GM19438 (cell line): ENCODE measurements at regions not wholly inside any gene's neighbourhood (a gene's known extent, or its start where the extent isn't known, plus 50 kb on each side); places are given as distances from the start of the nearest gene placed in this dataset.

Experiments used
- ATAC-seq: cut with Tn5 transposase; IDR thresholded peaks from one replicate; pipeline ENCODE4 v1.9.1; 2021; ENCODE audit warnings: low read depth; ENCODE audit not compliant: unreplicated experiment

DNA sequence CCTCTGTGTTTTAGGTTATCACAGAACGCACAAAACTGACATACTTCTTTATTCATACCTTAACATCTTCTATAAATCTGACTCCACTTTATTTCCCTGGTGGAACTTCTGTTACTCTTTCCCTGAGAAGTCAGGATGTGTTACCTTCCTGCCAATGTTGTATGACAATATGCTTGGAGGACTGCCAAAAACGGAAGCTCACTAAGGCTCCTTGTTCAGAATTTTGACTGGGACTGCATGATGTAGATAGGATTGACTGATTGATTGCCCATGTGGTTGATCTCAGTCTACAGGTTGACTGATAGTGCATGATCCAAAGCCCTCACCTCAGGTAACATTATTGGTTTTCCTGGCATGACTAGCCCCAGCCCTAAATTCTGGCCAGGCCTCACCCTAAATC lies 319.4 kb downstream of the TLR4 start:
- no peak for ATAC-seq

DNA sequence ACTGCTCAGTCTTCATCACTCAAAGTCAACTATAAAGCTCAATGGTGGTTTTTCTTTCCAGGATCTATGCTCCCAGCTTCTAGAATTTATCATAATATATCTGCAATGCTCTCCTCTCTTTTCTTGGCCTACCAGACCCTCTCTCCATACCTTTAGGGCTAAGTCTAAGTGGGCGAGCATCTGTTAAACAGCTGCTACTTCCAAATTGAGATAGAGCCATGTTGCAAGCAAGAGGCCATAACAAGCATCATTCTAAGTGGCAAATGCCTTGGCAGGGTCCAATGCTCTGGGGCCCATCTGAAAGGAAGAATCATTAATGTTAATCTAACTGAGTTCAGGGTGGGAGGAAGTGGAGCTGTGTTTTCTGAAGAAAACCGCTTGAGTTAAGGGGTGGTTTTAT lies 324.0 kb downstream of the TLR4 start:
- ATAC-seq: no peak

DNA sequence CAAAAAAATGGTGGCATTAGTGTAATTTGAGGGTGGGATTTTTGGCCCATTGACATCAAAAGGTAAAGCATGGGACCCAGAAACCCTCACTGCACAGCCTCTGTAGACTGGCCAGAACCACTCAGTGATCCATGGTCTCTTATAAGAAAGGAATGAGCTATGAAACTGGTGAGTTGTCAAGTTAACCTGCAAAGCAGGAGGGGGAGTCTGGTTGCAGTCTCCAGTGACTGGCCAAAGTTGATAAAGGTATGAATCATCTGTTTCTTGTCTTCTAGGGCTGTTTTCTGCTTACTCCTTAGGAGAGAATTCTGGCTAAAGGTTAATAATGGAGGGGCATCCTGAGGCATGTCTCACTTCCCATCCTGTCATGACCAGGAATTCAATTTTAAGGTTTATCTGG lies 325.2 kb downstream of the TLR4 start:
- no peak for ATAC-seq

DNA sequence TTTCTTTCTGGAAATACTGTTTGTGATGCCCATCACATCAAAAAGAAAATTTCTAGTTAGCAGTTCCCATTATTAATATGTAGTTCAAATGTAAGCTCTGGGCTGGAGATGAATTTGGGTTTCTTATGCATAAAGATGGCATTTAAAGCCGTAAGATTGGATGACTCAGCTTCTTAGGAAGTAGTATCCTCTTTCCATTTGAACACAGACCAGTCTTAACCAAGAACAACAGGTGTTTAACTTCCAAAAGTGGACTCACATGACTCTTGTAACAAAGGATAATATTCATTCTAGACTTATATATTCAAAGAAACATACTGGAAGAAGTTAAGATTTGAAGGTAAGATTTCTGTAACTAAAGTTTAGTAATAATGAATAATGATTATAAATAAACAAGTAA lies 330.5 kb downstream of the TLR4 start:
- no peak for ATAC-seq

DNA sequence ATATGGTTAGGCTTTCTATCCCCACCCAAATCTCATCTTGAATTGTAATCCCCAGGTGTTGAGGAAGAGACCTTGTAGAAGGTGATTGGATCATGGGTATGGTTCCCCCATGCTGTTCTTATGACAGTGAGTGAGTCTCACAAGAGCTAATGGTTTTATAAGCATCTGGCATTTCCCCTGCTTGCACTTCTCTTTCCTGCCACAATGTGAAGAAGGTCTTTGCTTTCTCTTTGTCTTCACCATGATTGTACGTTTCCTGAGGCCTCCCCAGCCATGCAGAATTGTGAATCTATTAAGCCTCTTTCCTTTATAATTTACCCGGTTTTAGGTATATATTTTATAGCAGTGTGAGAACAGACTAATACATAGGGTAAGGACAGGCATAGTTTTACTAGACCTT lies 334.5 kb downstream of the TLR4 start:
- no peak for ATAC-seq

DNA sequence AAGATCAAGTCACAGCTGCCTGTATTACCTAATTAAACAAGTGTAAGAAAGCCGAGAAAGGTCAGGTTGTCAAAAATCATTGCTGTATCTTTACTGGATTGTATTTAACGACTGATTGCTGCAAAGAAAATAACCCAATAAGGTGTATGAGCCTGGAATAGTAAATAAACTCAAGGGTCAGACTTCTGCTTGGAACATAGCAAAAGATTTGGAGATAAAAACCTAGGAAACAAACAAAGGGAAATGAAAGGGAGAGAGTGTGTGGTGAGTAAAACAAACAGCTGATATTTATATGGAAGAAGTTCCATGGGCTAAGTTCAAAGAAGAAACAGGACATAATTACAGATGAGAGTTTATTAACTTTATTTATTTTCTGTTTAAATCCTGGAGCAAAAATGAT lies 354.0 kb downstream of the TLR4 start:
- ATAC-seq: no peak

DNA sequence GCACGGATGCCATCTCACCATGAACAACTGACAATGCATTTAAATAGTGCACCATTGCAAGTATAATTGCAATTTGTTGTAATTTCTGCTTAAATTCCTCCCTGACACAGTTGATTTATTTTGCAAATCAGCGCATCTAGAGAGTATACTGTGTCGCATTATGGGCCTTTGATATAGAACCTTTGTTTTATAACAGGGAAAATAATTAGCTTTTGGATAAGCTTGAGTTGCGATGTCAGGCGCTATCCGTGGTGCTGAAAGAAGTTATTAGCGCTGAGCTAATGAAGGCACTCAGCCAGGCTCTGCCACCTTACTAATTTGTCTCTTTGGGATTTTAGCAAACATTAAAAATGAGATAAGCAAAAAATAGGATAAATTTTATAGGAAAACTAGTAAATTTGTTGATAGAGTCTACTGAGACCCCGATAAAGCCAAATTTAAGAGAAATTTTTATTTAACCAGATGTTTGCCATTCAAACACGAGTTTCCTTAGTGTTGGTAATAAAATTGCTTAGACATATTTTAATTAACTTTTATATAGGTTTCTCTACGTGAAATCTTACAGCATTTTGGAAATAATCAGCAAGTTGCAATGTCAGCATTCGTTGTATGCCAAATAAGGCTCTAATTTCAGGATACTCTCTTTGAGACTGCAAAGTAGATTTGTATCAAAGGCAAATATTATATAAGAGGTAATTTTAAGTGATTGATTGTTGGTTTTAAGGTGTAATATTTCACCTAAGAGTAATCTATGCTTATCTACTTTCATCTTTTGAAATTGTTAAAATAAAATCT lies 355.5 kb downstream of the TLR4 start:
- ATAC-seq: no peak

DNA sequence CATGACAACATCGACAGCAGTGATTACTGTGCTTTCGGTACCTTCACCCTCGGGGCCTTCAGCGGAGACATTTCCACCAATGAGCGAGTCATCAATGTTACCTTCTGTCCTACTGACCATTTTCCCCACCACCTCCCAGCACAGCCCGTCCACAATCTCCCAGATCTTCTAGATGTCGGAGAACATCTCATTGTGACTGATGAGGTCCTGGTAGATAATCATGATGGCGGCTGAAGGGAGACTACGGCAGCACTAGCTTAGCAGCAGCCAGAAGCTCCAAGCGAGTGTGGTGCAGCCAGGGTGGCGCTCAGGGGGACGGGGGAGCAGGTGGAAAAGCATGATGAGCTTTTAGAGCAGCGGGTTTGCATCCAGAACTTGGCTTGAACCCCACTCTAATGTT lies 379.0 kb downstream of the TLR4 start:
- no peak for ATAC-seq

DNA sequence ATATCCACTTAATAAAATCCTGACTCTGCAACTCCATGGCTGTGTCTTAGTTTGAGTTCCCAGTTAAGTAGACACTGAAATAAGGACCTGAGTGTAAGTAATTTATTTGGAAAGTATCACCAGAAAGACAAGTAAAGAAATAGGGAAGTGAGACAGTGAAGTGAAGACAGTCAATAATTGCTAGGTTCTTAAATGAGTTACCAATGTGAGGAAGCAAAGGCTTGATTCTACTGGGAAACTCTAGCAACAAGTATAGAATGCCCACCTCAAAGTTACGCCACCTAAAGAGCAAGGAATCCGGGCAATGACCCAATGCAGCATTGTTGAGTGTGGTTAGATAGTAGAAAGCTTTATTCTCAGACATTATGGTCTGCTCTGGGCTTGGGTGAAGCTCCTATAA lies 383.9 kb downstream of the TLR4 start:
- ATAC-seq: no peak

DNA sequence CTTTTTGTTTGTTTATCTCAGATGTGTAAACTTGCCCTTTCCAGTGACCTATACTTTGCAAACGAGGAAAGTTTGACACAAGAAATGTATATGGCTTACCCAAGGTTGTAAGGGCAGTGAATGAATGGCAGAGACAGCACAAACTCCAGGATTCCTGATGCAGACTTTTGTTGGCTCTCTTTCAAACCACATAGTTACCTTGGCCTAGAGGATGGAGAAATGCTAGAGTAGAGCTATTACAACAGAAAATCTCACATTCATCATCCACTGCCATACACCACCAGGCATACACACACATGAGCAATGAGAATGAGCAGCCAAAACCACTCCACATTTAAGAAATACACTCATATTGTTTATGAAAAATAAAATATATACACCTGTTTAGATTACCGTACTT lies 387.0 kb downstream of the TLR4 start:
- ATAC-seq: no peak

DNA sequence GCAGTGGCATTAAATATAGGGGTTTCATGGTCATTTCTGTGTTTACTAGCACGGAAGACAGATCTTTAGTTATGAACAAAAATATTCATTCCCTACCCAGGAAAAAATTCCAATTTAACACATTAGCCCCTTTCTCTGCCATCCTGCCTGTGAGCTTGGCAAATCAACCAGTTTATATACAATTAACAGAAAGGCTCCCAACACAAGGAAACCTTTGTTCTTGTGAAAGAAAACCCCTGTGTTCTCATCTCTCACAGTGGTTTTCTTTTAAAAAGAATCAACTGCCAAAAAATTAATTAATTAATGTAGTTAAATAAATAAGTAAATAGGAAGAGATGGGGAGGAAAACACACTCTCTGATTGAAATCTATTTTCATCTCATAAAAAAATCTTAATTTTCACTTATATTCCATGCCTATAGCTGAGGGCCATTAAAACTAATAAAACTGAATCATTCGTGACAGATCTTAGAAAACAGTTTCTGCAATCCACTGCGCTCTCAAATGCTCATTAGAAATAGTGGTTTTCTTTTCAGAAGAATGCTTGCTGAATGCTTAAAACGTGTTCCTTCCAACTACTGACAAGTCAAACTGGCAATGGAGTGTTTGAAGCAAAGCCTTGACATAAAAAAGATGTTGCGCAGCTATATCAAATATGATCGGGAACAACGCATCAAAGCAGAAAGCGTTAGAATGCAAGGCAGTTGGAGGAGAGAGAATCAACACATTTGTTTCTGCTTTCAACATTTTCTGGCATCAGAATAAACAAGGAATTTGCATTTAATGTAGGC lies 387.7 kb downstream of the TLR4 start:
- ATAC-seq: no peak

DNA sequence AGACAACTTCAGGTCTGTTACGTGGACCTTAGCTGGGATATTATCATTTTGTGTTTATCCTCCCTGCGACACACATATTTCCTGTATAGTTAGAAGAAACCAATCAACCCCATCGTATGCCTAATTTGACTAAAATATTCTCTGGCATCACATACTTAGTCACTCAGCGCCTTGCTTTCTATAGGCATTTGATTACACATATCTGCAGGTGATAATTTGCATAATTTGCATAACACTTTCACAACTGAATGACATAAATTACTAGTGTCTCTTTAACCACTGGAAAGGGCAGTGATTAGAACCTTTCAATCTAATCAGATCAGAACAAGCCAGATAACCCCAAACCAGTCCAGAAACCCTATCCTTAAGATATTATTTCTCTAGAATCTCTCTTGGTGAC lies 390.2 kb downstream of the TLR4 start:
- ATAC-seq: no peak

DNA sequence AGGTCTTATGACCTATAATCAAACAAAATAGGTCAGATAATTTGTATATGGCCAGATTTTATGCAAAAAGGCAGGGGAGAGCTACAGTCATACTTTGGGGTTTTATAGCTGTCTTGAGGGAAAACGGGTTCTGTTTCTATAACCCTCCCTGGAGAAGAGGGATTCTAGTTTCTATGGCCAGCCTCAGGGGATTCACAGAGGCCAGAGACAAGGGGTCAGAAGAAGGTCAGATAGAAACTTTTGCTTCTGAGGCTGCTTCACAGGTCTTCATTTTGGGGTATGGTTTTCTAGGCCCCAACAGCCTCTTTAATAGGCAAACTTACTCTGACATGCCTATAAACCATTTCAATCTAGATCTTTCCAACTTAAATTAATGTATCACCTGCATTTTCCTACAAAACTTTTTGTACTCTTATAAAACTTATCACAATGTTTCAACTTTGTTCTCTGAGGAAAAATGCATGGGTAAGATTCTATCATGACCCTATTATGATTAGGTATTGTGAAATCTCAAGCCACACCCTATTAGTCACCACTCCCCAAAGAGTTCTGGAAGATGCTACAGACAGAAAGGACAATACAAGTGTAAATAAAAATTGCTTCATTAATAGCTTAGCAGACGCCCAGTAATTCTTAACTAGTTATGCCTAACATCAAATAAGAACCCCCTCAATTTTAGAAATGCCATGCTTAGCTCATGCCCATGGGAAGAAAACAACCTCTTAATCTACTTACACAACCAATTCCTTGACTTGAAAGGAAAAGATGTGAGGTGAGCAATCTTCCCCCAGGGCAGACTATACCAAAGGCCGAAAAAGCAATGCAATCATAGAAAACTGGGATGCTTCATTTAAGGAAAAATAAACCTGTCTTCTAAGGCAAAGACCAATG lies 396.6 kb downstream of the TLR4 start:
- no peak for ATAC-seq

DNA sequence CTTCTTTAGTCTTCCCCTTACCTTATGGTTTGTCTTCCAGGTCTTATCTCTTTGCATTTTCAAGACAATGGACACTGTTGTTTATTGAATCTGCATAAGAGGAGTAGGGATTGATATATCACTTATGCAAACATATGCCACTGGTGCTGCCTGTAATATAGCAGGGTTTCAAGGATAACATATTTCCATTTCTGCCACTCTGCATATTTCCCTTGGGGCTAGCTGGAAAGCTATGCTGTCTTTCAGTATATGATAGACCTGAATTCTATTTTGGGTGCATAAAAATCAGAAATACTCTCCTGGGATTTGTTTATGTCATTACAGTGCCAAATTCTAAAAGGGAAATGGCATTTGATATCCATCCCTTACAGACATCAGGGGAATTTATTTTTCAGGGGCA lies 400.2 kb downstream of the TLR4 start:
- ATAC-seq: no peak

DNA sequence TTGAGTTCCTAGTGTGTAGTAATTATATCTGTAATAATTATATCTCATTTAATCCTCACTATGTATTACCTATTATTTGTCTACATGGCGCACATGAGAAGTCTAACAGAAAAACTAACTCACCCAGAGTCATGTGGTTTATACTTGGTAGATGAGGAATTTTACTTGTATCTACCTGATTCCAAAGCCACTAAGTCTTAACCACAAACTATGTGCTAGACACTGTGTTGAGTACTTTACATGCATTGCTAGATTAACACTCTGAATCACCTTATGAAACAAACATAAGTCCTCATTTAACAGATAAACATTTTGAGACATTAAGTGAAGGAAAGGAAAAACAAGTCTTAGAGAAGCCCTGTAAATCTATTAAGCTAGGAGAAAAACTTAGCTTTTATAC lies 404.8 kb downstream of the TLR4 start:
- no peak for ATAC-seq

DNA sequence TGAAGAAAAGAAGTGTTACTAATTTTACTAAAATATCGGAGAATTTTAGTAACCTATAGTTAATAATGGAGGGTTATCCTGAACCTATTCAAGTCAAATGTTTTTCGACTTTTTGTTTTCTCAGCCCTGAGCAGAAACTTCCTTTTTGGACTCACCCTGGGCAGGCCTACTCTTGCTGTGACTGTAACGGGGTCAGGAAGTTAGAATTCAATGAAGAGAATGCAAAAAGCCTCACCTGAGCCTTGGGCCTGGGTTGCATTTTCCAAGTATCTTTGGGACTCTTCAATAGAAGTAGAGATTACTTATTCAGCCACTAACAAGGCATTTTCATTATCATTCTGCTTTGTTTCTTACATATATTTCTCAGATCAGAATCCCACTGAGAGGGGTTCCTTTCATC lies 405.3 kb downstream of the TLR4 start:
- no peak for ATAC-seq

DNA sequence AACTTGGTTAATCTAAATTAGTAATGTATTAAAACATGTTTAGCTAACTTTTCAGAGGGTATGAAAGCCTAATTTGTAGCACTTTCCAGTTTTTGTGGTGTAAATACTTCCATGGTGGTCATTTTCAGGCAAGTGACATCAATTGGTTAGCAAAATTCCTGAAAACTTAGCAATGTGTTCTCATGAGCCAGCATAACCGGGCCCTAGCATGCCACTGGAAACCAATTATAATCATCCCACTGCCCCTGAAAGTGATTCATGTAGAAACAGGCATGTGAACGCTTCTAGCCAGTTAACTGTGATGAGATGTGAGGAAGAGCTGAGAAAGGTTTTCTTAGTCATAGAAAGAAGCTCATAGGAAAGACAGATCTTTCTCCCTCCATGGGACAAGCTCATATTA lies 417.2 kb downstream of the TLR4 start:
- ATAC-seq: no peak

DNA sequence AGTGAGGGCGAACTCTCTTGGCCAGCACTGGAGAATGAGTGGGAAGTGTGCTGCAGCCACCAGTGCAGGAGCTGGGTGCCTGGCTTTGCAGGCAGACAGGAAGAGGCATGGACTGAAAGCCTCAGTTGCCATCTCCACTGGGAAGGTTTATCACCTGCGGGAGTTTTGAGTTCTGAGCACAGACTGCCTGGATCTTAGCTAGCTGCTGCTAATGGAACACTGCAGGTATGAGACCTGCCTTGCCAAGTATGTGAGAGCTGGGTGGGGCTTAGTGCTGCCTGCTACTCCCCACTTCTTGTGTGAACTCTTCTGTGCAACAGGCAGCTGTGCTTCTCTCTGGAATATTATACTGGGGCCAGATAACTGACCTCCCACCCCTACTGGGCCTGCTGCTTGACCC lies 424.1 kb downstream of the TLR4 start:
- no peak for ATAC-seq

DNA sequence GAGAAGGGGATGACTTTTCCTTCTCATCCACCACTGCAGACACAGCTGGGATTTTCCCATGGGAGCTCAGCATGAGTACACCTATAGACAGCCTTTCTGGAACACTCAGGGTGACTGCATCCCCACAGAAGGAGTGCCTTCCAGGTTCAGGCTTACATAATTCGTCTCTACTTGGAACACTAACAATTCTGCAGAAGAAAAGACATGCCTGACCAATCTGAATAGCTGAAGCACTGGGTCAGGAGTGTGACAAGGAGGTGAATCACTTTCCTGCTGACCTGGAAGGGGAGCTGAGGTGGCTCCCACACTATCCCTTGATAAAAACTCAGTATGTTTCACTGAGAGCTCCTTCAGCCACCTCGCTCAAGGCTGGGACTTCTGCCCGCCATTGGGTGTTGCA lies 425.3 kb downstream of the TLR4 start:
- no peak for ATAC-seq

DNA sequence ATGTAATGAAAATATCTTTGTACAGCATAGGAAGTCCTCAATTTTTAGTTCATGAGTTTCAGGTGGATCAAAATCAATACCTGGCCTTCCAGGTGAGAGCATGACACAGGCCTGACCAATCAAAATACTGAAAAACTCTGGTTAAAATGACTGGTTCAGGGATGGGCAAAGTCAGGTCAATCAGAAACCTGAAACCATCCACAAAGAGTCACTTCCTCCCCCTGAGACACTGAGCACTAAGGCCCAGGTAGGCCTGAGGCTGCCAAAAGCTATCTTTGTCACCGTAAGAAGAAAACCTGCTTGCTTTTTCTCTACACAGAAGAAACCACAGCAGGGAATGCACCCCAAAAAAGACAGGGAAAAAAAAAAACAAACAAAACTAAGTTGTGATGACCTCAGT lies 444.8 kb downstream of the TLR4 start:
- ATAC-seq: no peak

DNA sequence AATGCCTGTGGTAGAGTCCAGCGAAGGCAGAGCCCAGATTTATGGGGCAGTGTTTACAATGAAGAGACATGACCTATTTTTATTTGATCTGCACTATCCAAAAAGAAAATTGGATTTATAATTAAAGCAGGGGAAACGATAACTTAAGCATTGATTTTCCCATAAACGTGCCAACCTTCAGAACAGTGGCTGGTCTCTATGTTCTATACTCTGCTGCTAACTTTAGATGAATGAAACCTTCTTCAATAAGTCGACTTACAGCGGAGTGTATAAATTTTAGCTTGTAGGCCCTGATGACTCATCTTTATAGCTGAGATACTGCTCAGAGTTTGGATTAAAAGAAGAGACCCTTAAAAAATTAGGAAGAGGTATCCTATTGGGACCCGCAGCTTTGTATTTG lies 452.6 kb downstream of the TLR4 start:
- no peak for ATAC-seq
